HUES6 (cell line): ENCODE measurements at regions not wholly inside any gene's neighbourhood (a gene's known extent, or its start where the extent isn't known, plus 50 kb on each side); places are given as distances from the start of the nearest gene placed in this dataset.

Experiments used
- H3K27ac ChIP-seq: 2 replicates; pipeline ENCODE4 v1.7.0; 2013; ENCODE audit warnings: low read depth, mild to moderate bottlenecking, low read length, inconsistent platforms
- H3K27me3 ChIP-seq: 2 replicates; pipeline ENCODE4 v1.6.1; 2013; ENCODE audit warnings: low read length; ENCODE audit not compliant: control insufficient read depth, insufficient read depth
- H3K36me3 ChIP-seq: 2 replicates; pipeline ENCODE4 v1.6.1; 2013; ENCODE audit warnings: low read length; ENCODE audit not compliant: control insufficient read depth, insufficient read depth
- H3K4me1 ChIP-seq: 2 replicates; pipeline ENCODE4 v1.6.1; 2013; ENCODE audit warnings: low read length; ENCODE audit not compliant: control insufficient read depth, insufficient read depth
- H3K4me3 ChIP-seq: 2 replicates; pipeline ENCODE4 v1.5.1; 2013; ENCODE audit warnings: low read depth, low read length
- H3K9ac ChIP-seq: one replicate; pipeline ENCODE4 v1.6.1; 2013; ENCODE audit warnings: mild to moderate bottlenecking, low read length
- H3K9me3 ChIP-seq: 2 replicates; pipeline ENCODE4 v1.6.1; 2013; ENCODE audit warnings: low read depth, low read length; ENCODE audit not compliant: control insufficient read depth, insufficient read depth

- no peak overlapping the region for H3K9ac ChIP-seq
- no peaks in the 10 kb centered on the region for H3K36me3 ChIP-seq
- no peaks in the 10 kb centered on the region for H3K9me3 ChIP-seq
- no peaks in the 10 kb centered on the region for H3K4me1 ChIP-seq
- H3K27me3 ChIP-seq = 0 out of 2 replicates have a peak, but pooled peaks cover 4% of the 10 kb centered on the region
- H3K27ac ChIP-seq = no peak overlapping the region
- no peak overlapping the region for H3K4me3 ChIP-seq
These were observed 166.1 kb downstream of the SLC28A3 start for GRCh38 chr9:84174486-84174885.

DNA sequence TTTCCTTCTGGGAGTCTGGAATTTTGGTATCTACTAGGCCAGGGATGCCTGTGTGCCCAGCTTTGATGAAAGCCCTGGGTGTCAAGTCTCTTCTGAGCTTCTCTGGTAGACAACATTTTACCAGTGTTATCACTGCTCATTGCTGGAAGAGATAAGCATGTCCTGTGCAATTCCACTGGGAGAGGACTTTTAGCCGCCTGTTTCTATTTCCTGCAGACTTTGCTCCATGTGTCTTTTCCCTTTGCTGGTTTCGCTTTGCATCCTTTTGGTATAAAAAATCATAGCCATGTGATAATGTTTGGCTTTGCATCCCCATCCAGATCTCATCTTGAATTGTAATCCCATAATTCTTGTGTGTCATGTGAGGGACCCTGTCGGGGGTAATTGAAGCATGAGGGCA lies 163.2 kb downstream of the SLC28A3 start:
- no peak overlapping the region for H3K27ac ChIP-seq
- no peak overlapping the region for H3K4me3 ChIP-seq
- no peaks in the 10 kb centered on the region for H3K4me1 ChIP-seq
- no peaks in the 10 kb centered on the region for H3K9me3 ChIP-seq
- no peak overlapping the region for H3K9ac ChIP-seq
- H3K36me3 ChIP-seq = no peaks in the 10 kb centered on the region
- 0 out of 2 replicates have a peak, but pooled peaks cover 4% of the 10 kb centered on the region for H3K27me3 ChIP-seq

DNA sequence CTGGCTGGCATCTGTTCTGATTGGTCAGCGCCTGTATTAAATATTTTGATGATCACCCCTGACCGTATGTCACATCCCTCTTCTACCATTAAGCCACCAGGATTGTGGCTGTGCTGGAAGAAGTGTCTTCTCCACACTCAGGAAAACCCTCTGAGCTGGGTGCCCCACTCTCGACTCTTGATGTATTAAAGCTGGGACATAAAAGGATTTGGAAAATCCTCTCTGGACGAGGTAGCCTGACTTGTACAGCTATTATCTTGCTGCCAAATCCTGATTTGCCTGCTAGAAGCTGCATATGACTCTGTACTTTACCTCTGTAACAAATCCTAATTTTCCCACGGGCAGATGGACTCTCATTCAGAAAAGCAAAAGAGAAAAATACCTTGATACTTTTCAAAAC lies 161.0 kb downstream of the SLC28A3 start:
- 0 out of 2 replicates have a peak, but pooled peaks cover 4% of the 10 kb centered on the region for H3K27me3 ChIP-seq
- no peaks in the 10 kb centered on the region for H3K4me1 ChIP-seq
- no peak overlapping the region for H3K4me3 ChIP-seq
- no peak overlapping the region for H3K9ac ChIP-seq
- H3K27ac ChIP-seq = no peak overlapping the region
- no peaks in the 10 kb centered on the region for H3K36me3 ChIP-seq
- H3K9me3 ChIP-seq = no peaks in the 10 kb centered on the region

- Histone ChIP-seq H3K27me3 (no peaks in the 10 kb centered on the region; the same call in 1 of the 2 replicates), H3K9ac (no peak overlapping the region), H3K4me3 (no peak overlapping the region), H3K27ac (no peak overlapping the region), H3K4me1 (0 out of 2 replicates have a peak, but pooled peaks cover 5% of the 10 kb centered on the region), H3K36me3 (no peaks in the 10 kb centered on the region), H3K9me3 (no peaks in the 10 kb centered on the region)
These were observed 153.5 kb downstream of the SLC28A3 start for GRCh38 chr9:84187090-84187489.

- Histone ChIP-seq H3K36me3 (no peaks in the 10 kb centered on the region), H3K9ac (no peak overlapping the region), H3K4me3 (no peak overlapping the region), H3K9me3 (no peaks in the 10 kb centered on the region), H3K27me3 (no peaks in the 10 kb centered on the region; the same call in 1 of the 2 replicates), H3K27ac (no peak overlapping the region), H3K4me1 (0 out of 2 replicates have a peak, but pooled peaks cover 5% of the 10 kb centered on the region)
These were observed 150.7 kb downstream of the SLC28A3 start for GRCh38 chr9:84189904-84190303.

- Histone ChIP-seq H3K27ac (no peak overlapping the region), H3K36me3 (no peaks in the 10 kb centered on the region), H3K9ac (no peak overlapping the region), H3K9me3 (no peaks in the 10 kb centered on the region), H3K4me3 (no peak overlapping the region), H3K27me3 (no peaks in the 10 kb centered on the region; the same call in 1 of the 2 replicates), H3K4me1 (0 out of 2 replicates have a peak, but pooled peaks cover 5% of the 10 kb centered on the region)
These were observed 150.1 kb downstream of the SLC28A3 start for GRCh38 chr9:84190411-84190810.

DNA sequence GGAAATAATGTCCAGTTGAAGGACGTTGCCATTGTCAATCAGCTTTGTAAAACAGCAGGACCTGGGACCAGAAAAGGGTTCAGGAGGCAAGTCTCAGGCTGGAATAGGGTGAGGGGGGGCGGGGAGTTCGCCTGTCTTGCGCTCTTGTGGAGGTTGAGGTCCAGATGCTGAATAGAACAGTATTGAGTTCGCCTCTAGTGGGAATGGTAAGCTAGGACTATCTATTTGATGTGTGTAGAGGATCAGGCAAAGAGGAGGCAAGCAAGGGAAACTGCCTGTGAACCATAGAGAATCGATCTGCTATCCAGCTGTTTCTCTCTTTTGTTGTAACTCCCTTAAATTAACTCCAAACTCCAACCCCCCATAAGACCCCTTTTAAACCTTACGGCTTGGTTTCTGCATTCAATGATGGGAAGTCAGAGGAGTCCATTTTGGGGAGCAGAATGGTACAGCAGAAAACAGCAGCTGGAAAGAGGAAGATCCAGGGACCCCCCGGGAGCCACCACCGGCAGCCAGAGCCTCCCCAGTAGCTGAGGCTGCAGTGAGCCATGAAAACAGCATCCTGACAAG lies 133.7 kb downstream of the SLC28A3 start:
- 0 out of 2 replicates have a peak, but pooled peaks cover 6% of the 10 kb centered on the region for H3K27me3 ChIP-seq
- no peaks in the 10 kb centered on the region for H3K4me1 ChIP-seq
- no peak overlapping the region for H3K4me3 ChIP-seq
- no peak overlapping the region for H3K9ac ChIP-seq
- H3K9me3 ChIP-seq = no peaks in the 10 kb centered on the region
- no peaks in the 10 kb centered on the region for H3K36me3 ChIP-seq
- H3K27ac ChIP-seq = no peak overlapping the region

DNA sequence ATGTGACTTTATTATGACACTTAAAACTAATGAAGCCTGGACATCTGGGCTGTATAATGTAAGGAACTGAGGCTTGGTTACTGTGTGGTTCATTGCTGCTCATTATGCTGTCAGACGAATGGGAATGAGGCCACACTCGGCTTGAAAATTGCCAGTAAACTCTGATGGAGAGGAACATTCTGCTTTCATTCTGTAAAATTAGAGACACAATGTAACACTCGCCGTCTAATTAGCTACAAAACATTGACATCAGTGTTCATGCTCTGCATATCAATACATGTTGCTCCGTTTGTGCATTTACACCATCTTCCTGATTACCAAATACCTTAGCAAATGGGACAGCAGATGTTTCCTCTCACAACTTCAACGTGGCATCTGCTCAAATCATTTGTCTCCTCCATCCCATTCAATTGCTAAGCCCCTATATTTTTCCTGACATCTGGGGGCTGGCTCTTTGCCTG lies 133.0 kb downstream of the SLC28A3 start:
- no peaks in the 10 kb centered on the region for H3K36me3 ChIP-seq
- H3K4me3 ChIP-seq = no peak overlapping the region
- H3K27ac ChIP-seq = no peak overlapping the region
- no peaks in the 10 kb centered on the region for H3K9me3 ChIP-seq
- H3K27me3 ChIP-seq = 0 out of 2 replicates have a peak, but pooled peaks cover 6% of the 10 kb centered on the region
- H3K9ac ChIP-seq = no peak overlapping the region
- H3K4me1 ChIP-seq = no peaks in the 10 kb centered on the region

DNA sequence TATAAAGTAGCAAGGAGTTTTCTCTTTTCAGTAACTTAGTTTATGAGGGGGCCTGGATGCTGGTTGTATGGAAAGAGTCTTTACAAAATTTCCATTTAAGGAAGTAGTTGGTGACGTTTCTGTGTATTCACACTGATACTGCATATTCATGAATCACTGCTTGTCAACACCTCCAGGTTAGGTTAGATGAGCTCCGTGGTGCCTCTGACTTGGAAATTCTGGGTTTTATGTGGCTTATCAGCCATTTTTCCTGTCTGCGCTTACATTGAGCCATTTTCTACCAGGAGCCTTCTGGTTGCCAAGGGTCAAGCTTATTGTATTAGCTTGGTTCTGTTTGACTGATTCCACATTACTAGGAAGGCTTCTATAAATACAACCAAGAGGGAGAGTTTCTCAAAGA lies 128.3 kb downstream of the SLC28A3 start:
- Histone ChIP-seq H3K27me3 (no peaks in the 10 kb centered on the region), H3K9me3 (no peaks in the 10 kb centered on the region), H3K4me1 (no peaks in the 10 kb centered on the region), H3K36me3 (no peaks in the 10 kb centered on the region), H3K4me3 (no peak overlapping the region), H3K9ac (no peak overlapping the region), H3K27ac (no peak overlapping the region)

DNA sequence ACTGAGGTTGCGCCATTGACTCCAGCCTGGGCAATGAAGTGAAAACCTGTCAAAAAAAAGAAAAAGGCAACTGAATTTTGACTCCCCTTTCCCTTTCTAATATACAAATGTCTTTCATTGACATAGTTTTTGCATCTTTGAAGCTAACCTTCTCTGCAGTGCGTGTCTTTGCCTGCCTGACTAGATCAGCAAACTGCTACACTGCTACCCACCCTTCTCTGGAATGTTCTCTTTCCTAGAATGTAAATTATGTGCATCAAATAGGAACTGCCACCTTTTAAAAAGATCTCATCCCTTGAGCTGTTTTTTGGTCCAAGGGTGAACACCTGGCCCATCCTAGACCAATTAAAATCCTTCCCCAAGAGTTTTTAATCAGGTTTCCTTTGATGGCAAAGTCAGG lies 127.6 kb downstream of the SLC28A3 start:
- no peaks in the 10 kb centered on the region for H3K36me3 ChIP-seq
- no peak overlapping the region for H3K4me3 ChIP-seq
- H3K4me1 ChIP-seq = no peaks in the 10 kb centered on the region
- H3K27ac ChIP-seq = no peak overlapping the region
- H3K9ac ChIP-seq = no peak overlapping the region
- H3K27me3 ChIP-seq = peaks cover under 1% of the 10 kb centered on the region; the same call in 1 of the 2 replicates
- no peaks in the 10 kb centered on the region for H3K9me3 ChIP-seq

DNA sequence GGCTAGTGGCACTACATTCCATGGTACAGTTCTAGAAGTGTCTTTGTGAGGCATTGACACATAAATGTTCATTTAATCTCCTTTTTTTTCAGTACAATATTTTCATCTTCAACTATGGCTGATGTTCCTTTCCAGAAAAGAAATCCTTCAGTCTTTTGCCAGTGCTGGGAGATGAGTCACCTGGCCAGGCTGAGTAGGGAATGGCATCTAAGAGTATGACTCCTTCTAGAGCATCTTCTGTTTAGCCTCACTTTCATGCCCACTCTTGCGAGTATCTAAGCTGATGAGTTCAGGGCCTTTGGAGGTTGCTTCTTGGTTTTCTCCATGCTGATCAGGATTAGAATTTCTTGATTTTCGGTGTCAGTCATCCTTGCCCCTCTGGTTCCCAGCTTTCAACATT lies 124.4 kb downstream of the SLC28A3 start:
- Histone ChIP-seq H3K4me3 (no peak overlapping the region), H3K36me3 (no peaks in the 10 kb centered on the region), H3K9me3 (no peaks in the 10 kb centered on the region), H3K27me3 (peaks cover 4% of the 10 kb centered on the region; the same call in 1 of the 2 replicates), H3K27ac (no peak overlapping the region), H3K9ac (no peak overlapping the region), H3K4me1 (no peaks in the 10 kb centered on the region)
